HG03565 (cell line): ENCODE measurements at regions not wholly inside any gene's neighbourhood (a gene's known extent, or its start where the extent isn't known, plus 50 kb on each side); places are given as distances from the start of the nearest gene placed in this dataset.

Experiments used
- ATAC-seq: cut with Tn5 transposase; IDR thresholded peaks from one replicate; pipeline ENCODE4 v1.9.1; 2021; ENCODE audit warnings: mild to moderate bottlenecking, moderate library complexity; ENCODE audit not compliant: unreplicated experiment

GRCh38 chr9:109880276-109881169 lies 100.5 kb downstream of the PALM2AKAP2 start:
- ATAC-seq: peak; percentile 83

DNA sequence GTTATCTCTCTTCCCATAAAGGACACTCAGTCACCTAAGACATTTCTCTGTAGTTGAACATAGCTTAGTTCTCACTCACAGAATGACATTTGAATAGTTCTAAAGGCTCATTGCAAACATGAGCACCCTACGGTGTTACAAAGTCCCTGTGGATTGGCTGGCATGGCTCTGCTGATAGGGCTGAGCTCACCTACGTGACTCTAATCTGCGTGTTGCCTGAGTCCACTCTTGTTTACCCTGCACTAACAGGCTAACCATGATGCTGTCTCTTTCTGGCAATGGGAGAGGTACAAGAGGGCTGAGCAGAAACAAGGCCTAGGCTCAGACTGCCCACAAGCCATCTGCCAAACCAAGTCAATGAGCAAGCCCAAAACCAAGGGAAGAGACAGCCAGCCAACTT lies 103.6 kb downstream of the PALM2AKAP2 start:
- no peak for ATAC-seq

DNA sequence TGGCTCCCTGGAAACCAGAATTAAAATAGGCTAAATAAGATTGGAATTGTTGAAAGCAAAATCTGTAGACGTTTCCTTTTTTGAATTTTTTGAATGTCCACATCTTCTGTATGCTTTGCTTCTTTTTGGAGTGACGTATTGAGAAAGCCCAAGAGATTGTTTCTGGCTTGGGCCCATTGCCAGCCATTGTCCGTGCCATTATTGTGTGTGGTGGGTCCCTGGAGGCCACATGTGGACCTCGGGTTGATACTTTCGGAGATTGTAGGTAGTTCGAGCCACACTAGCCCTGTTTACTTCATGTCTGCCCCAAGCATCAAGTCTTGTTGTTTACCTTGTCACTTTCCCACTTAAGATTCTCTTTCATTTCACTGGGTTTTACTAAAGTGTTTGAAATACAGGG lies 106.0 kb downstream of the PALM2AKAP2 start:
- ATAC-seq: no peak

- ATAC-seq: peak; percentile 53
Measured at GRCh38 chr9:109886617-109887016, 106.6 kb downstream of the PALM2AKAP2 start.

DNA sequence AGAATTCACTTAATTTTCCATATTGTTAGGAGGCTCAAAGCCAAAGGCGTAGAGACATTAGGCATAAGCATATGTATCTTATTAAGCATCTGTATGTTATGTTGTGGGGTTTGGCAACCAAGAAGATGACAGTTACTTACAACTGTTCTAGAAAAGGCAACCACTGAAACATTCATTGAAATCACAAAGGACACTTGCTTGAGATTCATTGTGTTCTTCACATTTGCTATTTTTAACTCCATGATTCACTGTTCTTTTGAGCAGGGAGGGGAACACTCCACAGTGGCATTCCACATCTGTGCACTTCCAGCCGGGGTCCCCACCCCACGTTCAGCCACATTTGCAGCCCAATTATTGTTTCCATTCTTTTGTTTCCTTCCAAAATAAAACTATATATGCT lies 107.1 kb downstream of the PALM2AKAP2 start:
- ATAC-seq: no peak

GRCh38 chr9:109888695-109889094 lies 108.7 kb downstream of the PALM2AKAP2 start:
- ATAC-seq: no peak

- ATAC-seq: no peak
Measured at GRCh38 chr9:109889456-109889855, 109.5 kb downstream of the PALM2AKAP2 start.

- ATAC-seq: no peak
Measured at GRCh38 chr9:109893241-109893640, 113.2 kb downstream of the PALM2AKAP2 start.

DNA sequence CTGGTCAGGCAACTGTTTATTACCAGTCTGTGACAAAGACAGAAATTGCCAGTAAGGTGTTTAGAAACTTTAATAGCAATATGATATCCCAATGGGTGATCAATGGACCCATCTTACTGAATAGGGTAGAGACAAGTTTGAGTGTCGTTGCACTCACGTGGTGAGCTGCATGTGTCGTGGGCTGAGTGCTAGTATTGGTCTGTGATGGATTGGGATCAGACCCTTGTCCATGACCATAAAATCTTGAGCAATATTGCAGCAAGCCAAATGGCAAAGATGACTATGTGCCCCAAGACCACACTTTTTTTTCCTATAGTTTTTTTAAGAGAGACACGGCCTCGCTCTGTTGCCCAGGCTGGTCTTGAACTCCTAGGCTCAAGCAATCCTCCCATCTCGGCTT lies 114.5 kb downstream of the PALM2AKAP2 start:
- ATAC-seq: no peak

- peak; percentile 76 for ATAC-seq
Measured at GRCh38 chr9:109894921-109895758, 115.1 kb downstream of the PALM2AKAP2 start.

DNA sequence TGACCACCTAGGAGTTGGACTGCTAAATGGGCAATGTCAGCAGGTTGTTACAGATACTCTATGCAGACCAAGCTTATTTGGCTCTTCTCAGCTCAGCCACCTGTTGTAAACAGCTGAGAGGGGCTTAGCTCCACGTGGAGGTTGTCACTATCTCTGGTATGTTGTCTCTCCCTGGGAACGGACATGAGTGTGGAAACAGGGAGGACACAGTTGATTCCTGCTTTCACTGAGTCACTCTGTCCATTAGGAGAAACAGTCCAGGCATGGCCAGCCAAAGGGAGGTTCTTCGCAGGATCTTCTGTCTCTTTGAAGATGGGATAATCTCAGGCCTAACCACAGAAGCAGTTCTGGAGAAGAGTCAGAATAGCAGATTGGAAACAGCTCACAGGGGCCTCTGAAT lies 121.2 kb downstream of the PALM2AKAP2 start:
- no peak for ATAC-seq

GRCh38 chr9:109903515-109904138 lies 123.6 kb downstream of the PALM2AKAP2 start:
- no peak for ATAC-seq

DNA sequence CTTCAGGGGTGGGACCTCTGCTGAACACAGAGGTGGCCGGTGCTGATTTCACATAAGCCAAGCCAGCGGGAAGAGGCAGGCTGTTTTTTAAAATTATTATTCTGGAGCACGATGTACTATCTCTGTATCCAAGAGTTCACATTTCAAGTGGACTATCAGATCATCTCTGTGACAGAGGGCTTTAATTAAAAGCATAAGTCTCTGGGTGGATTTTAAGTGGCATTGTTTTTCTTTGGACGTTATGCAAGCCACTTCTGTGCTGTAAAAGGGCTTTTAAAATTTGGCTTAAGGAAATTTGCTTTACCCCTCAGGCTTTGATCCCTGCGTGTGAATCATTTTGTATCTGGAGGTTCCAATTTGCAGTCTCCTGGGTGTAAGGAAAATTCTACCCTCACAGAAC lies 124.7 kb downstream of the PALM2AKAP2 start:
- no peak for ATAC-seq

- ATAC-seq: no peak
Measured at GRCh38 chr9:109905472-109905871, 125.5 kb downstream of the PALM2AKAP2 start.

GRCh38 chr9:109906766-109907382 lies 126.9 kb downstream of the PALM2AKAP2 start:
- peak; percentile 22 for ATAC-seq

- ATAC-seq: peak; percentile 61
Measured at GRCh38 chr9:109907400-109907799, 127.4 kb downstream of the PALM2AKAP2 start.

DNA sequence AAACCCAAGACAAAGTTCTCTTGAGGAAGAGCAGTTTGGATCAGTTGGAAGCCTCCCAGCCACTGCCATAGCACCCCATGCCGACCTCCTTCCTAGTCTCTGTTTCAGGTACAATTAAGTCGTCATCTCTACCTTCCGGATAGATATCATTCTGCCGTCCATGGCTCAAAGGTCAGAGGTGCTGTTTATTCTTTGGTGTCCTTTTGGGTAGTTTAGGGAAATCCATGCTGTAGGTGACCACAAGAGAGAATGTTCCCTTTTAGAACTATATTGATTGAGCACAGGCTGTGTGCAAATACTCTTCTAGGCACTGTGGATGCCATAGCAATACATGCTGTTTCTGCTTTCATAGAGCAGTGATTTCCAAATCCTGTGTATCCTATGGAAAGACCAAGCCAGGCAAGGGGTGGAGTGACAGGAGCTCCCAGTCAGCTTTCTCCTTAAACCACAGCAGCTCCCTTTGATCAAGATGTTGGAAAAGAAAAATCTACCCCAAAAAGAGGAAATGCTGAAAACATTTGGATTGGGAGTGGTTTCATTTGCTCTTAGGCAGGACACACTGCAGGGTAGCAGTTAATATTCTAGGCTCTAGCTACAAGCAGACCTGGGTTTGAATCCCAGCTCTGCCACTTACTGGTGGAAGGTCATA lies 127.9 kb downstream of the PALM2AKAP2 start:
- no peak for ATAC-seq

DNA sequence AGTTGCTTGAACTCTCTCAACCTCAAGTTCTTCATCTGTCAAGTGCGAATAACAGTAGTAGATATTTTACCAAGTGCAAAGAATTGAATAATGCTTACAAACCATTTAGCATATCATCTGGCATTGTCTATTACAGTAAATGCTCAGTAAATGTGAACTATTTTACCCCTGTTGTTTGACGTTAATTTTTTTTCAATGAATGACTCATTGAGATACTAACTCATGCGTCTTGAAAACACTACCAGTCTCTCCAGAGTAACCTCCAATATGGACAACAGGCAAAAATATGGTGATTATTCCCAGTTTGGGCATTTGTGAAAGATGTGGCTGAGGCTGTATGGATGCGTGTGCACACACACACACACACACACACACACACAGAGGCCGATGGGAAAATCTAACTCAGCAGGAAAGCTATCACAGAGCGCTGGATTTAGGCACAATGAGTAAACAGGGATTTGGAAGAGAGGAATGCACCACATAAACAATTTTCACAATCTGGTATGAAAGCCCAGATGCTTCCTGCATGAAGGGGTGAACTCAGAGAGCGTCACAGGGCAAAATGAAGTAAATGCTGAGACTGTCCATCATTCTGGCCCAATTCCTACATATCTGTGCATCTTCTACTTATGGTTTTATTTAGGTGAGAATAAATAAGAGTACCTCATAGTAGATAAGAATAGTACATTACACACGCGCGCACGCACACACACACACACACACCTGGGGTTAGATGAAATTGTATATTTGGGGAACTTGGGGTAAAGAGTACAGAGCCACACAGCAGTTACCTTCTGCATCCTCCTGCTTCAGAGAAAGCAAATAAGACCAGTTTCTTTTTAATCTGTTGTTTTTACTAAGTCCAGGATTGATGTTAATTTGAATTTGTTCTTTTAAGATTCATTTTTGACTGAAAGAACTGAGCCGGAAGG lies 128.7 kb downstream of the PALM2AKAP2 start:
- ATAC-seq: no peak
